ENCODE measurements at regions not wholly inside any gene's neighbourhood (a gene's known extent, or its start where the extent isn't known, plus 50 kb on each side); places are given as distances from the start of the nearest gene placed in this dataset.

DNA sequence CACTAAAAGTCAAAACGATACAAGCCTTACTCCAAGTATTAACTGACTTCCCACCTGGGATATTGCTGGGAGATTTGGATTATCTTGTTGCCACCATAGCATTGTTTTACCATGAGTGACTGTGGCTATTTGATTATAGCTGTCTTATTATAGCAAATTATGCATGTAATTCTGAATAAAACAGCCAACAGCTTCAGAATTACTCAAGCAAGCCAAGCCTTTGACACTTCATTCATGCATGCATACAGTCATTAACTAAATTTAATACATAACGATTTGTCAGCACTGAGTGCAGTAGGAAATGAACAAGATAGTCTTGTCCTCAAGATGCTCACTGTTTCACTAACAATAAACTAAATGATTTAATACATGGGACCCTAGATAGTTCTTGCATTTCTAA is 133.0 kb upstream of the FRMD6 start:
- DNase-seq = no peak

GRCh38 chr14:51520087-51520486 is 131.6 kb upstream of the FRMD6 start:
- no peak for DNase-seq

- no peak for DNase-seq
Measured at GRCh38 chr14:51521764-51522163, 129.9 kb upstream of the FRMD6 start.

DNA sequence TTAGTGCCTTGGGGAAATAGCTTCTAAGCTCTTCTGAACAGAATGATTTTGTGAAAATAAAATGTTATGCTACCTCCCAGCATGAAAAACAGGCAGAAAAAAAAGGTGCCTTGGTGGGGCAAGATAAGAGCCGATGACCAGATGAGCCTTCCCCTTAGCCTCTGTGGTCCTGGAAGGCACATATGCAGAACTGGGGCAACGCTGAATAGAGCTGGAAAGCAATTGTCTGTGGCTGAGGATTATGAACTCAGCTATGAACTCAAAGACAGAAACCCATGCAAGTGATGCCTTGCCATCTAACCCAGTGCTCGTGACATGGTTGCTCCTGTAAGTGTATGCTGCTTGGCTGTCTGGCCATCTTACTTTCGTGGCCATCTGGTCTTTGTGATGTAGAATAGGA is 128.5 kb upstream of the FRMD6 start:
- DNase-seq = no peak

DNA sequence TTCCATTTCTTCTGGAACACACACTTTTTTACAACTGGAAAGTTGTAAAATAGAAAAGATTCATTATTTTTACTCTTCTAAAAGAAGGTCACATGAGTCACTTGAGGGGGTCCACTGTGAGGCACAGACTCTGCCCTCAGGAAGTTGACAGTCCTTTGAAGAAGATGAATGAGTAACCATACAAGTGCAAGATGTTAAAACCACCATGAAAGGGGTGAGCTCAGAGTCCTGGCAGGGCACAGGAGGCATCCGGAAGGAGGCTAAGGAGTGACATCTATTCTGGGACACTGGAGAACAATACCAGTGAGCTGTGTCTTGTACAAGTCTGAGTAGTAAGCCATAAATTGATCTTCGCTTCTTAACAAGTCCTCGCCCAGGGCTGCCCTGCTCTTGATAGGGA is 126.0 kb upstream of the FRMD6 start:
- no peak for DNase-seq

DNA sequence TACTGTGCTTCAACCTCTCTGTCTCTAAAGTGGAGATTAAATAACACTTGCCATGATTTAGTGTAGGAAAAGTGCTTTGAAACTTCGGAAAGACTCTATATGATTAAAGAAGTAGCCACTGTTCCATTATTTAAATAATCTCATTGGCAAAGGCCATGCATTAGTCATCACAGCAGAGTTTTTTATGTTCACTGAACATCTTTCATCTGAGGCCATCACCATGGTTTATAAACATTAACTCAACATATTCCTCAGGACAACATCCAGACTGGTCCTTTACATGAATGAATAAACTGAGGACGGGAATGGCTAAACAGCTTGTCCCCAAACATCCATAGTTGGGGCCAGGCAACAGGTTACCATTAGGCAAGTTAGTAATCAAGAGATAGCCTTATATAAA is 124.6 kb upstream of the FRMD6 start:
- DNase-seq = no peak

- no peak for DNase-seq
Measured at GRCh38 chr14:51529736-51530135, 122.0 kb upstream of the FRMD6 start.

DNA sequence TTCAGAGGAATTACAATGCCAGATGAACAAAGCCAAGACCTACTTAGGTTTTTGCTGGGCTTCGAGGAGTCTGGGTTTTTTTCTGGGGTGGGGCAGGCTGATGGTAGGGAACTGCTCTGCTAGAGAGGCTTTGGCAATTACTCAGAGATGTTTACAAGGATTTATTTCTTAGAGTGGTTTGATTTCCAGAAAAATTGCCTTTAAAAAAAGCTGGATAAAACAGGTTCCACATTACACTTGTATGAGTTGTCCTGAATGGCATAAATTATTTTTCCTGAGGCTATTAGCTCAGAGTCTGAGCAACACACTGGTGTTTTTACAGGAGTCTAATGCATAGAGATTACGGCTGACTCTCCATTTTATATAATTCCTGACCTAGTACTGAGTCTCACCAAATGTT is 118.5 kb upstream of the FRMD6 start:
- DNase-seq = no peak

DNA sequence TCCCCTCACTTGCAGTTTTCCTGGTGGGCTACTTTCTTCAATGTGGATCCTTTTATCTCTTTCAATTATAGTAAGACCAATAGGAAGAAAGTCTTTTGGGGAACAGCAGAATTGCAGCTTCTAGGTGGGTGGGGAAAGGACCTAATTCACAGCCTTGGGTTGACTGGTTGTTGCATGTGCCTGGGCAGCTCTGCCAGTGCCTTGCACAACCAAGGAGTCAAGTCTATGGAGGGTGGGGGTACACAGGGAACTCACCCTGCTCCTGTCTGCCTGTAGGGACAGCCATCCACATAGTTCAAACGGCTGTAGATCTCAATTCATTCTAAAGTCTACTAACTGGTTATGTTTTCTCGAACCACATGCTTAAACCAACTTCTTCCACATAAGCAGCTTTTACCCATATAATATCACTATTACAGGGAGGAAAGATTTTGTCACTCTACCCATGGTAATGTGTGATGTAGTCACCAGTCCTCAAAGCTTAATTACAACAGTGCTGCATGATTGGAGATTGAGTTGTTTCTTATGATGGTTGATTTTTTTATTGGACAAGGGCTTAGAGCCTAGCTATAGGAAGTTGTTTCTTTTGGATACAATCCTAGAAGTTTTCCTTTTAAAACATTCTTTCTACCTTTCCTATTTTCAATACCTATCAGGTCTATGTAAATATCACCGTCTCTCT is 117.7 kb upstream of the FRMD6 start:
- DNase-seq = no peak

GRCh38 chr14:51534610-51535011 is 117.1 kb upstream of the FRMD6 start:
- DNase-seq = peak; percentile 38

DNA sequence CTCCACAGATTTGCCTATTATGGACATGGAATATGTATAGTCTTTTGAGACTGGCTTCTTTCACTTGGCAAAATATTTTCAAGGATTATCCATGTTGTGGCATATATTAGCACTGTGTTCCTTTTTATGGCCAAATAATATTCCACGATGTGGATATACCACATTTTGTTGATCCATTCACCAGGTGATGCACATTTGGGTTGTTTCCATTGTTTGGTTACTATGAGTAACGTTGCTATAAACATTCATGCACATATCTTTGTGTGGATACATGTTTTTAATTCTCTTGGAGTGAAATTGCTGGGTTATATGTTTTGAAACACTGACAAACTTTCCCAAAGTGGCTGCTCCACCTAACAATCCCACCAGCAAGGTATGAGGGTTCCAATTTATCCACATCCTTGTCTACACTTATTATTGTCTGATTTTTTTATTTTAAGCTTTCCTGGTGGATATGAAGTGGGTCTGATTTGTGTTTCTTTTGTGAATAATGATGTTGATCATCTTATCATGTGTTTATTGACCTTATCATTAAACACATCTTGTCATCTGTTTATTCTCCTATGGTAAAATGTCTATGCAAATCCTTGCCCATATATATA is 116.2 kb upstream of the FRMD6 start:
- no peak for DNase-seq

- DNase-seq = no peak
Measured at GRCh38 chr14:51538973-51539372, 112.7 kb upstream of the FRMD6 start.

- no peak for DNase-seq
Measured at GRCh38 chr14:51539571-51540037, 112.1 kb upstream of the FRMD6 start.

- no peak for DNase-seq
Measured at GRCh38 chr14:51540364-51540763, 111.3 kb upstream of the FRMD6 start.

- DNase-seq = no peak
Measured at GRCh38 chr14:51544471-51544870, 107.2 kb upstream of the FRMD6 start.

- DNase-seq = no peak
Measured at GRCh38 chr14:51544901-51545300, 106.8 kb upstream of the FRMD6 start.

GRCh38 chr14:51545396-51545795 is 106.3 kb upstream of the FRMD6 start:
- DNase-seq = no peak

DNA sequence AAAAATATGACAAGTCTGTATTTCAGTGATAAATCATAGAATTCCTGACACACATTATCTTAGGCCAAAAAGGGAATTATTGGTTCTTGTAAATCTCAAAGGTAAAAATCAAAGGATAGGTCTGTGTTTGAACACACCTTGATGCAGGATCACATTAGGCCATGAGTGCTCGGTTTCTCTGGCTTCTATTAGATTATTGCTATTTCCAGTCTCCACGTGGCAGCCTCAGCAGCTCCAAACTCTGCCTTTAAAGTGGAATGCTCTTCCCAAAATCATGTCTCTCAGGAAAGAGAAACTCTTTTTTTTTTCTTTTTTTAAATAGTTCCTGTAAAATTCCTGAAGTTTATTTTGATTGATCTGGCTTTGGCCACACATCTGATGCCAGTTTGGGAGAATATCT is 105.6 kb upstream of the FRMD6 start:
- DNase-seq = no peak

GRCh38 chr14:51546603-51547258 is 105.0 kb upstream of the FRMD6 start:
- DNase-seq = peak; percentile 65

DNA sequence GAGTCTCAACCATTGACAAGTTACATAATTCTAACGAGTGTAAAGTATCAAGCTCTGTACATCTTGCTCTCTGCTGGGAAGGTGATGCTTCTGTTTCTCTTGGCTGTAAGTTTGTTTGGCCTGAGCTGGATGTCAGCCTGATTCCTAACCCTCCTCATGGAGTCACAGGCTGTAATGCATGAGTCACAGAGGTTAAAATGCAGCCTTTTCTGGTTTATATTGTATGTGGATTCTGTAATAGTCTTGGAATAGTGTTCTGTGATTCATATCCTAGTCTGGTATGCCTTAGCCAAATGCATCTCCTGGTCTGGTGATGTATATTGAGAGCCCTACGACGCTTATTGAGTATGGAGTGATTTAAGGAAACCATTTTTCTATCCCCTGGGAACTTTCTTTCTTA is 104.5 kb upstream of the FRMD6 start:
- DNase-seq = peak; percentile 17

GRCh38 chr14:51547701-51548100 is 104.0 kb upstream of the FRMD6 start:
- no peak for DNase-seq

GRCh38 chr14:51548187-51548586 is 103.5 kb upstream of the FRMD6 start:
- no peak for DNase-seq

GRCh38 chr14:51550636-51551035 is 101.1 kb upstream of the FRMD6 start:
- DNase-seq = no peak

DNA sequence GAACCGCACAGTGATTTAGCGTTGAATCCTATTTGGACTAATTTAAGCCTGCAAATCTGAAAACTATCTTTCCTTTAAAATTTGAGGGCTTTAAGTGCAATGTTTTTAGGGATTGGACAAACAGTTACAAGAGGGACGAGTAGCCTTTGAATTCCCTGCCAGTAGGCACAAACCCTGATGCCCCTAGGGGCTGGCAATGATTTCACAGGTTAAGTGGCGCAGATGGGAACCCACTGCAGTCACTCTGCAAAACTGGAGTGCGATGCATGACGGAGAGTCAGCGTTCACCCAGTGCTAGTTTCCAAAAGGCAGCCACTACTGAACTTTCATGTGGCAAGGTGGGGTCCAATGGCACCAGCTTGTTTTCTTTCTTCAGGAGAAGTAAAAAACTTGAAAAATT is 99.4 kb upstream of the FRMD6 start:
- DNase-seq = peak; percentile 77
